ENCODE measurements at regions not wholly inside any gene's neighbourhood (a gene's known extent, or its start where the extent isn't known, plus 50 kb on each side); places are given as distances from the start of the nearest gene placed in this dataset.
A peak's percentile ranks its signal among the peaks of the same experiment; 100 is the strongest.
"Not testable (repeated sequence)": the region's sequence is repeated elsewhere in the genome, so short reads cannot be mapped to it uniquely, and the experiment has no call there.

- H3K27ac Mint-ChIP-seq; H3K9me3 Mint-ChIP-seq (ENCODE audit: insufficient read depth); H3K27ac ChIP-seq (ENCODE audit: low read length in 2 of 2); H3K36me3 ChIP-seq (replicated peaks in 1 of 2; ENCODE audit: control extremely low read depth in 1 of 2, control insufficient read depth in 1 of 2, extremely low read depth in 1 of 2, insufficient read depth in 2 of 2, low read length in 1 of 2); H3K4me3 ChIP-seq (ENCODE audit: control extremely low read depth in 1 of 5, extremely low read depth in 1 of 5, insufficient read depth in 1 of 5, low read depth in 2 of 5, low read length in 4 of 5); H4K20me1 ChIP-seq (ENCODE audit: control insufficient read depth, insufficient read depth, low read length, poor library complexity, severe bottlenecking); H3K9me3 ChIP-seq (ENCODE audit: control extremely low read depth in 1 of 3, control insufficient read depth in 2 of 3, insufficient read depth in 1 of 3, low read length in 2 of 3); H3K27me3 ChIP-seq (replicated peaks in 1 of 4; ENCODE audit: control extremely low read depth in 1 of 4, control insufficient read depth in 3 of 4, insufficient read depth in 4 of 4, low read length in 3 of 4); H3K4me2 ChIP-seq (replicated peaks; ENCODE audit: low read depth, low read length, poor library complexity, severe bottlenecking); POLR2A ChIA-PET; H3K9ac ChIP-seq (ENCODE audit: low read length); H2AFZ ChIP-seq (ENCODE audit: insufficient read depth, low read depth, low read length, poor library complexity, severe bottlenecking); H3K27me3 Mint-ChIP-seq; DNase-seq; intact Hi-C loops (cut with micrococcal nuclease); H3K4me3 Mint-ChIP-seq; H3K79me2 ChIP-seq (ENCODE audit: control insufficient read depth, insufficient read depth, low read length); ATAC-seq (ENCODE audit: low read depth): not testable (repeated sequence)
- H3K4me1 ChIP-seq (ENCODE audit: control insufficient read depth in 2 of 2, insufficient read depth in 2 of 2, low read length in 2 of 2), result peaks cover 3 to 15% of the 10 kb centered on the region in 2 donors
- CTCF ChIA-PET, result interaction anchor here (1.3 kb wide), 1 partner anchor 13 kb away, joined by 5 read pairs; no protein-coding TSS in a partner anchor
- H3K4me1 Mint-ChIP-seq, result peaks cover 17% of the 10 kb centered on the region
- WGBS (ENCODE audit: insufficient coverage), result no CpG with 5 or more reads among the region's 3 CpGs
Observed at GRCh38 chr1:66424530-66424929, 109.4 kb upstream of the SGIP1 start.

- H3K36me3 ChIP-seq (replicated peaks in 1 of 2; ENCODE audit: control extremely low read depth in 1 of 2, control insufficient read depth in 1 of 2, extremely low read depth in 1 of 2, insufficient read depth in 2 of 2, low read length in 1 of 2), result no peaks in the 10 kb centered on the region
- DNase-seq (no peak), ATAC-seq (ENCODE audit: low read depth) (no peak)
- TF ChIP-seq EZH2 (IDR thresholded peaks at IDR 0.05; ENCODE audit: borderline replicate concordance, insufficient read depth, low read depth, low read length, poor library complexity, severe bottlenecking) (no peak), CTCF (IDR thresholded peaks at IDR 0.05) (no peak)
- H3K27me3 ChIP-seq (replicated peaks in 1 of 4; ENCODE audit: control extremely low read depth in 1 of 4, control insufficient read depth in 3 of 4, insufficient read depth in 4 of 4, low read length in 3 of 4), result no peaks in the 10 kb centered on the region
- WGBS (ENCODE audit: insufficient coverage), result 17% methylated on average over 3 of the region's 4 CpGs
- H3K27ac ChIP-seq (ENCODE audit: low read length in 2 of 2), result no peak overlapping the region
- CTCF ChIA-PET, result interaction anchor here (1.3 kb wide), 1 partner anchor 10 kb away, joined by 3 read pairs; no protein-coding TSS in a partner anchor
- no peak overlapping the region for H3K4me3 ChIP-seq (ENCODE audit: control extremely low read depth in 1 of 5, extremely low read depth in 1 of 5, insufficient read depth in 1 of 5, low read depth in 2 of 5, low read length in 4 of 5)
- H3K27me3 Mint-ChIP-seq, result no peaks in the 10 kb centered on the region
- no peaks in the 10 kb centered on the region for H3K79me2 ChIP-seq (ENCODE audit: control insufficient read depth, insufficient read depth, low read length)
- peaks cover 7 to 25% (median 9%) of the 10 kb centered on the region in 3 donors for H3K9me3 ChIP-seq (ENCODE audit: control extremely low read depth in 1 of 3, control insufficient read depth in 2 of 3, insufficient read depth in 1 of 3, low read length in 2 of 3)
- peaks cover 11% of the 10 kb centered on the region for H3K9me3 Mint-ChIP-seq (ENCODE audit: insufficient read depth)
- H3K27ac Mint-ChIP-seq, result peak overlapping the region; percentile 3
- H2AFZ ChIP-seq (ENCODE audit: insufficient read depth, low read depth, low read length, poor library complexity, severe bottlenecking), result peak overlapping the region; percentile 42
- no peaks in the 10 kb centered on the region for H4K20me1 ChIP-seq (ENCODE audit: control insufficient read depth, insufficient read depth, low read length, poor library complexity, severe bottlenecking)
- intact Hi-C loops (cut with micrococcal nuclease), result no loop called here
- peaks cover 3 to 9% of the 10 kb centered on the region in 2 donors for H3K4me1 ChIP-seq (ENCODE audit: control insufficient read depth in 2 of 2, insufficient read depth in 2 of 2, low read length in 2 of 2)
- peak overlapping the region; percentile 38 for H3K4me3 Mint-ChIP-seq
- H3K4me1 Mint-ChIP-seq, result peaks cover 10% of the 10 kb centered on the region
- no peak overlapping the region for H3K9ac ChIP-seq (ENCODE audit: low read length)
- peak overlapping the region; percentile 40 for H3K4me2 ChIP-seq (replicated peaks; ENCODE audit: low read depth, low read length, poor library complexity, severe bottlenecking)
- POLR2A ChIA-PET, result no interaction called here
Observed at GRCh38 chr1:66426239-66426853, 107.6 kb upstream of the SGIP1 start.

GRCh38 chr1:66430815-66431214 is 103.1 kb upstream of the SGIP1 start:
- CTCF ChIA-PET, result interaction anchor here (1.1 to 8.3 kb wide), 2 partner anchors 14 to 188 kb away, joined by 4 to 91 read pairs; no protein-coding TSS in a partner anchor
- peaks cover 20% of the 10 kb centered on the region for H3K9me3 Mint-ChIP-seq (ENCODE audit: insufficient read depth)

More at GRCh38 chr1:66430815-66431214, 103.1 kb upstream of the SGIP1 start:
- POLR2A ChIA-PET; H3K36me3 ChIP-seq (replicated peaks in 1 of 2; ENCODE audit: control extremely low read depth in 1 of 2, control insufficient read depth in 1 of 2, extremely low read depth in 1 of 2, insufficient read depth in 2 of 2, low read length in 1 of 2); H3K4me1 Mint-ChIP-seq; H4K20me1 ChIP-seq (ENCODE audit: control insufficient read depth, insufficient read depth, low read length, poor library complexity, severe bottlenecking); H3K27ac ChIP-seq (ENCODE audit: low read length in 2 of 2); intact Hi-C loops (cut with micrococcal nuclease); H3K79me2 ChIP-seq (ENCODE audit: control insufficient read depth, insufficient read depth, low read length); H3K4me3 Mint-ChIP-seq; H3K27ac Mint-ChIP-seq; H3K4me3 ChIP-seq (ENCODE audit: control extremely low read depth in 1 of 5, extremely low read depth in 1 of 5, insufficient read depth in 1 of 5, low read depth in 2 of 5, low read length in 4 of 5); H3K27me3 ChIP-seq (replicated peaks in 1 of 4; ENCODE audit: control extremely low read depth in 1 of 4, control insufficient read depth in 3 of 4, insufficient read depth in 4 of 4, low read length in 3 of 4); H3K27me3 Mint-ChIP-seq; DNase-seq; H2AFZ ChIP-seq (ENCODE audit: insufficient read depth, low read depth, low read length, poor library complexity, severe bottlenecking); H3K4me1 ChIP-seq (ENCODE audit: control insufficient read depth in 2 of 2, insufficient read depth in 2 of 2, low read length in 2 of 2); ATAC-seq (ENCODE audit: low read depth); H3K9ac ChIP-seq (ENCODE audit: low read length); H3K4me2 ChIP-seq (replicated peaks; ENCODE audit: low read depth, low read length, poor library complexity, severe bottlenecking): not testable (repeated sequence)
- peaks cover 7 to 30% (median 20%) of the 10 kb centered on the region in 3 donors for H3K9me3 ChIP-seq (ENCODE audit: control extremely low read depth in 1 of 3, control insufficient read depth in 2 of 3, insufficient read depth in 1 of 3, low read length in 2 of 3)

All from B cell (primary cell).